ENCODE measurements at regions not wholly inside any gene's neighbourhood (a gene's known extent, or its start where the extent isn't known, plus 50 kb on each side); places are given as distances from the start of the nearest gene placed in this dataset.

DNA sequence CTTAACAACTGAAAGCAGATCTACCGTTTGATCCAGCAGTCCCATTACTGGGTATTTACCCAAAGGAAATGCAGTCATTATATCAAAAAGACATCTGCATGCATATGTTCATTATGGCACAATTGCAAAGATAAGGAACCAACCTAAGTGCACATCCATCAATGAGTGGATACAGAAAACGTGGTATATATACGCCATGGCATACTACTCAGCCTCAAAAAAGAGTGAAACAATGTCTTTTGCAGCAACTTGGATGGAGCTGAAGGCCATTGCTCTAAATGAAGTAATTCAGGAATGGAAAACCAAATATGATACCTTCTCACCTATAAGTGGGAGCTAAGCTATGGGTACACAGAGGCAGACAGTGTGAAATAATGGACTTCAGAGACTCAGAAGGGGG, 169.3 kb downstream of the ZBTB18 start:
- DNase-seq (ENCODE audit: low read depth), result no peak

DNA sequence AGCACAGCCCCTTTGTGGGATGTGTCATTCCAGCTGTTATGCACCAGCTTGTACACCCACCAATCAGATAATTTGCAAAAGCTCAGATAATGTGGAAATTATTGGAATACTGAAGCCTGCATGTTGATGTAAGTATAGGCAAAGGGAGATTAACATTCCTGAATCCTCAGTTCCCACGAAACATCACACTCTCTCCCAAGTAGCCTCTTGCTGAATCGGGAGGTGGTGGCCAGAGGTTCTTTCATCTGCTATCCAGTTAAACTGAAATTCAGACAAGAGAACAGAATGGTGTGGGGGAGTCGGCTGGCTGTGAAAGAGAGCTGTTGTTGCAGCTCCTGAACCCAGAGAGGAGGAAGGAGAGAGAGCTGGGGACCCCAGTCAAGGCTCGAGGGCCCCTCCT, 170.9 kb downstream of the ZBTB18 start:
- peak; percentile 56 for DNase-seq (ENCODE audit: low read depth)

DNA sequence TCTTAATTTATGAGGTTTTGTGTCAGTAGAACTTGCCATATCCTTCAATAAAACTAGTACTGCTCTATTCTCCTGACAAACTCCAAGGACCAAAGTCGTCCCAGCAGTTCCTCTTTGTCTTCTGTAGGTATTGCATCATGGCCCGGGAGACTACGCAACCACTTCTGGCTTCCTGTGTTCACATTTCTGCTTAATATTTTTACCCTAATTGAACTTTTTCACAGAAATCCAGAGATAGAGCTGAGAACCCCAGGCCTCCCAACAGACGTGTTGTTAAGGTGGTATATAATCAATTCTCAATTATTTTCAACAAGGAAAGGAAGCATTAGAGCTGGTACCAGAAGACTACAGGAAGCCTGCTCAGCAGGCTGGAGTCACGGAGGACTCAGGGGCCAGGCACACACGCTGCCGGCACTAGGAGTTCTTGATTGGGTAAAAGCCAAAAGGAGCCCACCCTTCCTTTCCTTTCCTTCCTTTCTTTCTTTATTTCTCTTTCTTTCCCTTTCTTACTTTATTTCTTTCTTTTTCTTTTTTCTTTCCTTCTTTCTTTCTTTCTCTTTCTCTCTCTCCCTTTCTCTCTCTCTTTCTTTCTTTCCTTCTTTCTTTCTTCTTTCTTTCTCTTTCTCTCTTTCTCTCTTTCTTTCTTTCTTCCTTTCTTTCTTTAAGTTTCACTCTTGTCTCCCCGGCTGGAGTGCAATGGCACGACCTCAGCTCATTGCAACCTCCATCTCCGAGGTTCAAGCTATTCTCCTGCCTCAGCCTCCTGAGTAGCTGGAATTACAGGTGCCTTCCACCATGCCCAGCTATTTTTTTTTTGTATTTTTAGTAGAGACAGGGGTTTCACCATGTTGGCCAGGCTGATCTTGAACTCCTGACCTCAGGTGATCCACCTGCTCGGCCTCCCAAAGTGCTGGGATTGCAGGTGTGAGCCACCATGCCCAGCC, 173.7 kb downstream of the ZBTB18 start:
- DNase-seq (ENCODE audit: low read depth), result peak; percentile 52

DNA sequence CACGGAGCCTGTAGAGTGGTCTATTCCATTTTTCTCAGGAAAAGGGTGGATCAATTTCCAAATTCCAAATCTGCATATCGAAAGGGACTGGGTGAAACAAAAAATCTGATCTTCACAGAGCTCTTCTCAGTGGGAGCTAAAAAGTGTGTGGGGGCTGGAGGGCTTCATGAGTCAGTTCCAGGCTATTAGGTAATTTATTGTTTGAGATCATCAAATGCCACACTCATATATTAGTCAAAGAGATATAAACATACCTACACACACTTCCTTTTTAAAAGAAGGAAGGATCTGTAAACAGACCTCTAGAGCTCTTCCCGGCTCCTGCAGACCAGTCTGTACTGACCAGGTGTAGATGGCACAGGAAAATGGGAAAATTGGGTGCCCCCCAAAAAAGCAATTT, 175.4 kb downstream of the ZBTB18 start:
- DNase-seq (ENCODE audit: low read depth), result peak; percentile 59

DNA sequence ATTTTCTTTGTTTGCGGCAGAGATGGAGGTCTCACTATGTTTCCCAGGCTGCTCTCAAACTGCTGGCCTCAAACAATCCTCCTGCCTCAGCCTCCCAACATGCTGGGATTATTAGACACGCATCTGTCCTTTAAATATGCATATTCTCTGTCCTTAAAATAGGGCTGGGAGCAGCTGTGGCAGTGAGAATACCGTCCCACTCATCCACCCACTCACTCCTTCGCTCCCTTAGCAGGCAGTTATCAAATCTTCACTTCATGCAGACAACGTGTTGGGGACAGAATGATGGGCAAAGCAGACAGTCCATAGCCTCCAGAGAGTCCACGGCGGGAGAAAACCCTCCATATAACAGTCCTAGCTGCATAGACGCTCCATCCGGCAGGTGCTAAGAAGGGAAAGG, 179.4 kb downstream of the ZBTB18 start:
- no peak for DNase-seq (ENCODE audit: low read depth)

DNA sequence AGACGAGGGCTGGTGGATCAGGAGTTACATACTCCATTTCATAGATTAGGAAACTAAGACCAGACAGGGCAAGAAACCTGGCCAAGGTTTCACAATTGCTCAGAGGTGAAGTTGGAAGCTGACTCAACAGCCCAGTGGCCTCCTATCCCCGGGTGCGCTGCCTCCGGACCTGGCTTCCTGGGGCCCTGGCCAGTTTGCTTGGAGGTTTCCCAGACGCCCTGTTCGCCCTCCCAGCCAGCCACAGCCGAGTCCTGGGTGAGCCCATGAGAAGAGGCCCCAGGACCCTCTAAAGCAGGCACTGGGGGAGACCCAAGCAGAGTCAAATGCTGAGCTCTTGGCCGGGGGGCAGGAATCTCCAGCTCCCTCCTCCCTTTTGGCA, 180.1 kb downstream of the ZBTB18 start:
- DNase-seq (ENCODE audit: low read depth), result no peak

DNA sequence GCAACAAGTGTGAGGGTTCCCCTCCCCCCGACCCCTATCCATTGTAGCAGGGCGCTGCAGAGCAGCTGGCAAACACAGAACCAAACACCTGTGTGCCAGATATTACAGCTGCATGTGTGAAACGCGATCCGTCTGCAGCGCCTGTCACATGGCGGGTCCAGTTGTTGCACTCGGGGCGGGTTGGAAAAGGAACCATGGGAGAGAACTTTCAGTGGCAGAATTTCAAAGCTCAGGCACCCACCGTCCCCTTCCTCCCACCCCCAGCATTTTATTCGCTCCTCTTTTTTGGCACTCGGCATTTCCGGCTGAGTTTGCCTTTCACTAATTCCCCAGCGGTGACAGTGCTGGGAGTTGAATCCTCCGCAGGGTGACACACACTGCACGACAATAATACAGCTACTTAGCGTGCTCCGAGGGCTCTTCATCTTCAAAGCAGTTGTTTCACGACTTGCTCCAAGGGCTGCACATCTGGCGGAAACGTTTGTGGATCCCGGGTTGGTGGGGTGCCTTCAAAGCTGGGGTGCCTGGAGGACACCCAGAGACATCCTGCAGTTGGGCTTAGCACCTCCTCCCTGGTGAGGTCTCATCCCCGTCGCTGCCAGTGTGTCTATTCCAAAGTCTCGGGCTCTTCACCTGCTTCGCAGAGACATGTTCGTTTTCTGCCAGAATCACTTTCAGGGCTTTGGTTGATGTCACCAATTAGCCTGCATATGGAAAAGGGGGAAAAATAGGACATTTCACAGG, 180.7 kb downstream of the ZBTB18 start:
- no peak for DNase-seq (ENCODE audit: low read depth)

DNA sequence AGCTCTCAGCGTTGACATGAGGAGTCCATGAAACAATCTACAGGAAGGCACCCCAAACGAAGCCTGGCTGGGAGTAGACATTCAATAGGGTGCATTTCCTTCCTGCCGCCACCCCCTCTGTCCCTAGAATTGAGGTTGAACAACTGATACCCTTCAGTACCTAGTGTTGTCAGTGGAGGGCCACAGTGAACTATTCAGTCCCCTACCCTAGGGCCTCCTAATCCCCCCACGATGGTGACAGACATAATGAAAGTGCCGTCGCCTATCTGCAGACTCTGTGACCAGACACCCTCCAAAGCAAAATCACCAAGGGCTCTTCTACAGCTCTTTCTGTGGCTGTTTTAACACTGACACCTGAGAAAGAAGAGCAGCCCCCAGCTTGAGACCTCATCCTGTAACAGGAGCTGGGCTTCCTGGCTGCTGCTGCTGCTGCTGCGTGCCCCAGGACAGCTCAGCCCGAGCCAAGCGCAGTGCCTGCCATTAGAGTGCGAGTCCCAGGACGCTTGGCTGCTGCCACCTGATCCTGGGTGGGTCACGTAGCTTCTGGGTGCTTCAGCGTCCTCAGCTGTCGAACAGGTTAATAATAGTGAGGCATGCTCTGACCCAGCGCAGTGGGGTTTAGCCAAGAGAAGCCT, 183.0 kb downstream of the ZBTB18 start:
- DNase-seq (ENCODE audit: low read depth), result no peak

DNA sequence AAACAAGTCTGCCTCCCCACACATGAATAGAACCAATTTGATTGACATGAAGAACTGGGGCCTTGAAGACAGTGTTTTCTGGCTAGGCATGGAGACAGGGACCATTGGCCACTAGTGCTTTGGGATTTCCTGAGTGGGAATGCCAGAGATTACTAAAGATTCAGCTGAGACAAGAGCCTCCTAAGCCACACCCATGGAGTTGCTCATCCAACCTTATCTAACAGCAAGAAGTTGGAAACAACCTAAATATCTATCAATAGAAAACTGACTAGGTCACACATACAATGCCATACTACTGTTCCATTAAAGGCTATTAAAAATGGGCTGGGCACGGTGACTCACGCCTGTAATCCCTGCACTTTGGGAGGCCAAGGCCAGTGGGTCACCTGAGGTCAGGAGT, 184.1 kb downstream of the ZBTB18 start:
- DNase-seq (ENCODE audit: low read depth), result no peak

DNA sequence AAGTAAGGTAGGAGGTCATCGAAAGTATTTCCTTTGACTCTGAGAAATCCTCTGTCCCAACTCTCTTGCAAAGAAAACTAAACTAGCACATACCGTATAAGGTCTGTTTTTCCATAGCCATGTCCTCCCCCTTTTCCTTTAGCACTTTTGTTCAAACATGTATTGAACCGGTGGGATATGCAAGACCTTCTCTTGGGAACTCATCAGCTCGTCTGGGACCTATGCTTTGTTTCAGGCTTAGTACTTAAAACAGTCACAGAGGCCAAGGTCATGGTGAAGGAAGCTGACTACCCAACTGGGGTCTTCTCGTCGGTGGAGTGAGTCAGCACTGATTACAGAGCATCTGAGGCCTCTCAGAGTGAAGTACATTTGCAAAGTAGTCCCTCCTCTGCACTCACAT, 185.0 kb downstream of the ZBTB18 start:
- DNase-seq (ENCODE audit: low read depth), result no peak

DNA sequence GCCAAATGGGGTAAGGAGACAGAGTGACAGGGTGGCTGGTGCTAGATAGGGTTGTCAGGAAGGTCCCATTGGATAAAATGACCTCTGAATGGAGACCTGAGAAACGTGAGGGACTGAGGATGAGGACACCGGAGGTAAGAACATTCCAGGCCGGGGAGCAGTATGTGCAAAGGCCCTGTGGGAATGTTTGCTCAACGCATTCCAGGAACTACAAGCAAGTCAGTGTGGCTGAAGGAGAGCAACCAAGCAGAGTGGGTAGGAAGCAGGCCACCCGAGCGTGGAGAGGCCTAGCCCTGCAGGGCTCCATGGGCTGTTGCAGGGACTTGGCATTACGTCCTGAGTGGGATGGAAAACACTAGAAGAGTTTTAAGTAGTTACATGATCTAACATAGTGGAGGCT, 185.6 kb downstream of the ZBTB18 start:
- no peak for DNase-seq (ENCODE audit: low read depth)

DNA sequence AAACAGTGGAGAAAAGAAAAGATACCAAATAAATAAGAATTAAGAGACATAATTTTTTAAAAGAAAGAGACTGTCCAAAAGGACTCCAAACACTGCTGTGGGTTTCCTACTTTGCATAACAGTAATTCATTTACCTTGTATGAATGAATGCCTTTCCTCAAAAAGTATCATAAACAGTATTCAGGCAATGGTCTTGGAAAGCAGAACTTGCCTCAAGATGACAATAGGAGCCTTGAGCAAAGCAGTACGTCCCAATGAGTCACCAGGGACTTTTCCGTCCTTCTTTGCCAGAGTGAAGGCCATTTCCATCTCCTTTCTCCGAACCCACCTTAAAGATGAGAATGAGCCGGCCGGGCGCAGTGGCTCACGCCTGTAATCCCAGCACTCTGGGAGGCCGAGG, 186.4 kb downstream of the ZBTB18 start:
- DNase-seq (ENCODE audit: low read depth), result no peak

DNA sequence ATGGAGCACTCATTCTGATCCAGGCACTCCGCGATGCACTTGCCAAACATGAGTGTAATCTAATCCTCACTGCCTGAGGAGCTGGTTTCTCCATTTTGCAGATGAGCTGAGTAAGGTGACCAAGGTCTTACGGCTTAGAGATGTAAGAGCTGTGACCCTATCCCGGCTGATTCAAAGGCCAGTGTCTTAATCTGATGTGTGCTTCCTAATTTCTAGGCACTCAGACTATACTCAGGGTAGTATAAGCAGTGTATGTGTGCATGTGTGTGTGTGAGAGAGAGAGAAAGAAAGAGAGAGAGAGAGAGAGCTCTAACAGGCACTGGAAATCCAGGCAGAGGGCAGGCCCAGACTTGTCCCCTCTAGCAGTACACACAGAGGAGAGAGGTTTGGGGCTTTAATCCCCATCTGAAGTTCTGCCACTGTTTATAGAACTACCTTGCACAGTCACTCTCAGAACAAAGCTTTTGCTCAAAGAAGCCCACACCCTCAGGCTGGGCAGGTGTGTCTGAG, 188.2 kb downstream of the ZBTB18 start:
- no peak for DNase-seq (ENCODE audit: low read depth)

DNA sequence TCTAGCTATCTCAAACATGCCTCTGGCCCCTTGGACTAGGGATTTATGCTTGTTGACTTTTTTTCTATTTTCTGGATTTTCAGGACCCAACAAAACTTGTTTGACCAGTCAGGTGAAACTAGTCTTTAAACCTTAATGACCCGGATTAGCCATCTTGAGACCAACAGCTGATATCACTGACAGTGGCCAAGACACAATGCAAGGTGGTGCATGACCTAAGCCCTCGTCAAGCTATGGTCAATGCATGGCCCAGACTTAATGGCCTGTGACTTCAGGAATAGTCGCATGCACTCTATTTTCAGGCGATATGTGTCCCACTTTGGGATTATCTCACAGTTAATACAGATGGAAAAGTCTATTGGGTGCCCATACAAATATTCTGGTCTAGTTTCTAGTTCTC, 190.4 kb downstream of the ZBTB18 start:
- no peak for DNase-seq (ENCODE audit: low read depth)

DNA sequence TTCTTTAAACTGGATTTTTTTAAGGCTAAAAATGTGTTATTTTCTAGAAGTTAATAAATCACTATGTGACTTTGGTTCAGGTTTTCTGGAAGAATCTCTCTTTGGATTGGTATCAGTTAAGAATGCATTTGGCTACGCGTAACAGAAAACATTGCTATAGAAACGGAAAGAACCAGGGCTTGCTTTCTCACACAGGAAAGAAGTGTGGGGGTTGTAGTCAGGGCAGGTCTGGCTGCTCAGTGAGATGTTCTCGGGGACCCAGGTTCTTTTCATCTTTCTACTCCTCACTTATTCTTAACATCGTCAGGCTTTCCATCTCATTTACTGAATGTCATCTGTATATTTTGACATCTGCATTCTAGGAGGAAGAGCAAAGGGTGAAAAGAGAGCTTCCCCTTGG, 191.4 kb downstream of the ZBTB18 start:
- DNase-seq (ENCODE audit: low read depth), result no peak

DNA sequence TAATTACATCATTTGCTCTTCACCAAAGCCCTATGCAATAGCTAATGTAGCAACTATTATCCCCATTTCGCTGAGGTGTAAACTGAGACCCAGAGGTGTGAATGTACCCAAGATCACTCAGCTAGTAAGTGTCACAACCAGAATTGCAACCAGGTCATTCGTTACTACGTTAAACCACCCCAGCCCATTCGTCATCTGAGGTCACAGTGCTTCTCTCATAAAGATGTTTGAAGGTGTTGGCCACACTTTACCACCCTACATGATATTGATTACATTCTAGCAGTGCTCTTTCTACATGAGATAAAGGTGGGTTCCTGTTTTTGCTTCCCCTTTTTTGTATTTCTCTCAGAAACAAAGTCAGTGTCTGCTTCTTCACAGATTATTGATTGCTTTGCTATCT, 195.3 kb downstream of the ZBTB18 start:
- DNase-seq (ENCODE audit: low read depth), result no peak

DNA sequence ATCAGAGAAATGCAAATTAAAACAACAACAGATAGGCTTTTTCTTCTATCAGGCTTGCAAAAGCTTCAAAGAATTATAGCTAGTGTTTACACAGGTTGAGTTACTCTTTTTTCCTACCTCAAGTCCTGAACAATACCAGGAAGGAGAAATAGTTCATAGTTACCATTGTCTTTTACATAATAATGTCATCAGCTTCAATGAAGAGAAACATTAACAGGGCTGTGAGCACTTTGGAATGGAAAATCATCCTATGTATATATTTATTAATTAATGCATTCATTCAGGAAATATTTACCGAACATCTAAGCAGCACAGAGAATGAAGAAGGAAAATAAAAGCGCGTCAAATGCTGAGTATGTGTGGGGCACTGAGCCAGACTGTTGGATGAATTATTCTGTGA, 197.3 kb downstream of the ZBTB18 start:
- no peak for DNase-seq (ENCODE audit: low read depth)

DNA sequence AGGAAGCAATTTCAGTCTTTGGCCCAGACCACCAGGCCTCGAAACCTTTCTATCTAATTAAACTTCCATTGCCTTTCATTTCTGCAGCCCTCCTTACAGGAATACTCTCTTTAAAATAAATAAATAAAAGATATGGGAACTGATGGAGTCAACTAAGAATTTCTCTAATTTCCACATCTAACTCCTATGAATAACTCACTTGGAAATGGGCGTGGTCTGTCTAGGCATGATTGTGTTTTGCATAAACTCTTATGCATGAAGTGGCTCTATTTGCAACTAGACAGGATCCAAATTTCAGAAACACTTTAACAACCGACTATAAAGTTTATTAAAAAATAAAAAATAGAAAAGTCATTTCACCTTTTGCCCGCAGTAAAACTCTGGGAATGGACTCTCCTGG, 199.5 kb downstream of the ADSS2 start:
- DNase-seq (ENCODE audit: low read depth), result no peak

DNA sequence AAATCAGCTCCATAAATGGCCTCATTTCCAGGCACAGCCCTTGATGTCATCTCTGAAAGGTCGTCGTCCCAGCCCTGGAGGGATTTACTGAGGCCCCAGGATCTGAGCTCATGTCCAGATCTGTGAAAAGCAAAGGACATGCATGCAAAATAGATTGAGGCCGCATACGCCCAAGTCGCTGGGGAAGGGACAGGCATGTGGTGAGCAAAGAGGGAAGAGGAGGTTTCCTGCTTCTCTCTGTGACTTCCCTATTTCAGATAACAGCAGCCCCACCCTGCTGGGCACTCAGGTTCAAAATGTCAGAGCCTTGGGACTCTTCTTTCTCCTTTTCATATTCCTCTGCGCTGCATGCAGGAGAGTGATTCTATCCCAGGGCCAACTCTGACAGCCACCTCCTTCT, 197.2 kb downstream of the ADSS2 start:
- DNase-seq (ENCODE audit: low read depth), result no peak

DNA sequence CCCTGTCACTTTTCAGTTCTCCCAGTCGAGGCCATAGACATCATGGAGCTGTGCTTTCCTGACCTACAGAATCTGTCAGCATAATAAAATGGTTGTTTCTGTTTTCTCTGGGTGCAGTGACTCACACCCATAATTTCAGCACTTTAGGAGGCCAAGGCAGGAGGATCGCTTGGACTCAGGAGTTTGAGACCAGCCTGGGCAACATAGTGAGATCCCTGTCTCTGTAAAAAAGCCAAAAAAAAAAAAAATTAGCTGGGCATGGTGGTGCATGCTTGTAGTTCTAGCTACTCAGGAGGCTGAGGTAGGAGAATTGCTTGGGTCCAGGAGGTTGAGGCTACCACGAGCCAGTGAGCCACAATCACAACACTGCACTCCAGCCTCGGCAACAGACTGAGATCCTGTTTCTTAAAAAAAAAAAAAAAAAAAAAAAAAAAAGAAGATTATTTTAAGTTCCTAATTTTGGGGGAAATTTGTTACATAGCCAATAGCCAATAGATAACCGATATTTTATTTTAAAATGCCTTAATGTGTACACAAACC, 196.2 kb downstream of the ADSS2 start:
- DNase-seq (ENCODE audit: low read depth), result no peak

DNA sequence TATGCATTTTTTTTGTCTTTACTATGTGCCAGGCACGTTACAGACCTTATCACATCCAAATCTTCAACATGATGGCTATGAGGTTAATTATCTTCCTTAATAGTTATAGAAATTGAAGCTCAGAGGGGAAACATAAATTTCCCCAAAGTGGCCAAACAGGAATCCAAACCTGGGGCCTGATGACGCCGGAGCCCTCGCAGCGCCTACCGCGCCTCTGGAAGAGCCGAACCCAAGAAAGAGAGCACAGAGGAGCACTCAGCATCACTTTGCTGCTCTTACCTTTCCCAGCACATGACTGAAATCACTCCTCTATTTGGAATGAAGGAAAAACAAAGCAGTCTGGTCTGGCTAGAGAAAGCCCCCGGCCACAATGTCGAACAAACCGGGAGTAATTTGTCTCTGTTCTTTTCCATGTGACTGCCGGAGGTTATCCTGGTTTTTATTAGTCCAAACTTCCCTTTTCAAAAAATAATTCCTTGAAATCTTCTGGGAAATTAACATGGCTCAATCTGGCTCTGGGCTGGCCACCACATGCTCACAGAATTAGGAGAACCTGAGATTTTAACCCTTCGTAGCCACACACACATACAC, 195.5 kb downstream of the ADSS2 start:
- DNase-seq (ENCODE audit: low read depth), result no peak

DNA sequence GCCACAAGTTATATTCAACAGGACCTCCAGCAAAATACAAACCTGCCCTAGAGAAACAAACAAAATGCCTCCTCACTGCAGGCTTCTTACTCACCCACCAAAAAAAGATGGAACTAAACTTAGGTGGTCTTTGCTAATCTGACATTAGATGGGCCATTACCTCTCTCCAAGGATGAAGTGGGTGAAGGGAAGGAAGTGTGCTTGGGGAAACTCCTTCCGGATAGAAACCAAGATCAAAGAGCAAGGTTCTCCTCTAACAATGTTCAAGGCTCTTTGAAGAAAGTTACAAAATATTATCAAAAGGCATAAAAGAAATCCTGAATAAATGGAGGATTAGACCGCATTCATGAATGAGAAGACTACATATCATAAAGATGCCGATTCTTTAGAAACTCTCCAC, 187.5 kb downstream of the ADSS2 start:
- no peak for DNase-seq (ENCODE audit: low read depth)

Data from amniotic epithelial cell (primary cell).